HFF-Myc (cell line): ENCODE measurements at regions not wholly inside any gene's neighbourhood (a gene's known extent, or its start where the extent isn't known, plus 50 kb on each side); places are given as distances from the start of the nearest gene placed in this dataset.

Experiments used
- DNase-seq: peaks from one replicate; pipeline ENCODE4 v3.0.0-alpha.2; 2011; ENCODE audit warnings: low read depth; ENCODE audit errors: extremely low read depth
- H3K4me3 ChIP-seq: replicated peaks from 2 replicates; pipeline ENCODE4 v1.5.1; 2011; ENCODE audit warnings: low read depth, mild to moderate bottlenecking, control low read depth, low read length
- TF ChIP-seq, protein P1 (sequence below): IDR thresholded peaks from 2 replicates; pipeline ENCODE4 v1.5.1; 2012; ENCODE audit warnings: mild to moderate bottlenecking, low read depth, low read length, control low read depth; ENCODE audit errors: missing control alignments

DNA sequence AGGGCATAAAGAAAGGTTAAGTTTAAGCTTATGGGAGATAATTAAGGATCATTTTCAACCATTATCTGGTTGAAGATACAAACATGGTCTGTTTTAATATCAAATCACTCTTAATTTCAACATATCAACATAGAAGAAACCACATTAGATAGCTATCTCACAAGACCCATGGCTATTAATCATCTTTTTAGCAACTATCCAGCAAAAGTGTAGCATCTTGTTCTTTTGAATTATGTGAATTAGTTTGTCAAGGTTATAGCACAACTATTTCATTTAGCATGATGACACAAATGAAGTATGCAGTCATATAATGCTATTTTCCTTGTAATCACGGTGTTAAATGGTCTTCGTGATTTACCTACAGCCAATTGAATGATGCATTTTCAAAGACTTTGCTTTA, 58.9 kb upstream of the PPP1R9A start:
- no peak for DNase-seq
- H3K4me3 ChIP-seq: no peak overlapping the region
- TF ChIP-seq, protein P1, sequence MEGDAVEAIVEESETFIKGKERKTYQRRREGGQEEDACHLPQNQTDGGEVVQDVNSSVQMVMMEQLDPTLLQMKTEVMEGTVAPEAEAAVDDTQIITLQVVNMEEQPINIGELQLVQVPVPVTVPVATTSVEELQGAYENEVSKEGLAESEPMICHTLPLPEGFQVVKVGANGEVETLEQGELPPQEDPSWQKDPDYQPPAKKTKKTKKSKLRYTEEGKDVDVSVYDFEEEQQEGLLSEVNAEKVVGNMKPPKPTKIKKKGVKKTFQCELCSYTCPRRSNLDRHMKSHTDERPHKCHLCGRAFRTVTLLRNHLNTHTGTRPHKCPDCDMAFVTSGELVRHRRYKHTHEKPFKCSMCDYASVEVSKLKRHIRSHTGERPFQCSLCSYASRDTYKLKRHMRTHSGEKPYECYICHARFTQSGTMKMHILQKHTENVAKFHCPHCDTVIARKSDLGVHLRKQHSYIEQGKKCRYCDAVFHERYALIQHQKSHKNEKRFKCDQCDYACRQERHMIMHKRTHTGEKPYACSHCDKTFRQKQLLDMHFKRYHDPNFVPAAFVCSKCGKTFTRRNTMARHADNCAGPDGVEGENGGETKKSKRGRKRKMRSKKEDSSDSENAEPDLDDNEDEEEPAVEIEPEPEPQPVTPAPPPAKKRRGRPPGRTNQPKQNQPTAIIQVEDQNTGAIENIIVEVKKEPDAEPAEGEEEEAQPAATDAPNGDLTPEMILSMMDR: no peak

DNA sequence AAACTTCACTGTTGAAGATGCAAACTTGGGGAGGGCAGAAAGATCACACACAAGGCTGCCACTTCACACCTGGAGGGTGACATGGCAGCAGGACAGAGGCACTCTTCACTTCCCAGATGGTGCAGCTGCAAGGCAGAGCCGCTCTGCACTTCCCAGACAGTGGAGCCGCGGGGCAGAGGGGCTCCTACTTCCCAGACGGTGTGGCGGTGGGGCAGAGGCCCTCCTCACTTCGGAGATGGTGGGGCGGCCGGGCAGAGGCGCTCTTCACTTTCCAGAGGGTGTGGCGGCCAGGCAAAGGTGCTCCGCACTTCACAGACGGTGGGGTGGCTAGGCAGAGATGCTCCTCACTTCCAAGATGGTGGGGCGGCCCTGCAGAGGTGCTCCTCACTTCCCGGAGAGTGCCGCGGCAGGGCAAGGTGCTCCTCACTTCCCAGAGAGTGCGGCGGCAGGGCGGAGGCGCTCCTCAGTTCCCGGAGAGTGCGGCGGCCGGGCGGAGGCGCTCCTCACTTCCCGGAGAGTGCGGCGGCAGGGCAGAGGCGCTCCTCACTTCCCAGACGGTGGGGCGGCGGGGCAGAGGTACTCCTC, 58.3 kb upstream of the PPP1R9A start:
- no peak overlapping the region for H3K4me3 ChIP-seq
- no peak for DNase-seq
- TF ChIP-seq, protein P1: no peak

DNA sequence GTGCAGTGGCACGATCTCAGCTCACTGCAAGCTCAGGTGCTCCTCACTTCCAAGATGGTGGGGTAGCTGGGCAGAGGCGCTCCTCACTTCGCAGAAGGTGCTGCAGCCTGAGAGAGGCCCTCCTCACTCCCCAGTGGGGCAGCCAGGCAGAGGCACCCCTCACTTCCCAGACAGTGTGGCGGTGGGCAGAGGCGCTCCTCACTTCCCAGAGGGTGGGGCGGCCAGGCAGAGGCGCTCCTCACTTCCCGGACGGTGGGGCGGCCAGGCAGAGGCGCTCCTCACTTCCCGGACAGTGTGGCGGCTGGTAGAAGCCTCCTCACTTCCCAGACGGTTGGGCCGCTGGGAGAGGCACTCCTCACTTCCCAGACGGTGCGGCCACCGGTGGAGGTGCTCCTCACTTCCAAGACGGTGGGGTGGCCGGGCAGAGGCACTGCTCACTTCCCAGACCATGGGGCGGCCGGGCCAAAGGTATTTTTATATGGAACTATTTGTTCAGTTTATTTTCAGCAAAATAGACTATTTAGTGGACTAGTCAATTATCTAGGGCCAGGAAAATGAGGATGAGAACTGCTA, 57.7 kb upstream of the PPP1R9A start:
- DNase-seq: no peak
- TF ChIP-seq, protein P1: no peak
- H3K4me3 ChIP-seq: no peak overlapping the region

DNA sequence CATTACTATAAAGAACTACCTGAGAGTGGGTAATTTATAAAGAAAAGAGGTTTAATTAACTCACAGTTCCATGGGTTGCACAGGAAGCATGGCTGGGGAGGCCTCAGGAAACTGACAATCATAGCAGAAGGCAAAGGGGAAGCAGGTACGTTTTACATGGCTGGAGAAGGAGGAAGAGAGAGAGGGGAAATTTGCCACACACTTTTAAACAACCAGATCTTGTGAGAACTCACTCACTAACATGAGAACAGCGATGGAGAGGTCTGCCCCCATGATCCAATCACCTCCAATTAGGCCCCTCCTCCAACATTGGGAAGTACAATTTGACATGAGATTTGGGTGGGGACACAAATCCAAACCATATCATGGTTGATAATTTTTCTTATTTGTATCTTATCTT, 51.8 kb upstream of the PPP1R9A start:
- DNase-seq: no peak
- TF ChIP-seq, protein P1: no peak
- H3K4me3 ChIP-seq: no peak overlapping the region

DNA sequence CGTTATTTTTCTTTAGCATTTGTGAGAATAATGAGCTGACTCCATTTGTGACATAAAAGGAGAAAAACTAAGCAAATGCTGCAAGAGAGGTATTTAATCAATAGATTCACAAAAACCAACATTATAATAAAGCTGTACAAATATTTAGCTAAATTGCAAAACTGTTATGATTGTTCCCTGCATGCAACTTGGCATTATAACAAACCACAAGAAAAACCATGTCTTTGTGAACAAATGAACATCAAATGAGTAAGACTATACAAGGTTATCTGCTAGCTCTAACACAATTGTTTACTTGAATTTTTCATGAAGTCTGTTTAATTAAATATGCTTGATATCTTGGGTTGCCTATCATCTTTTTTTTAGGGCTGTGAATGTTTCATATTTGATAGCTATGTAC, 50.8 kb upstream of the PPP1R9A start:
- TF ChIP-seq, protein P1: no peak
- H3K4me3 ChIP-seq: no peak overlapping the region

More for the DNA sequence above, 50.8 kb upstream of the PPP1R9A start:
- DNase-seq: no peak
